ENCODE measurements at regions not wholly inside any gene's neighbourhood (a gene's known extent, or its start where the extent isn't known, plus 50 kb on each side); places are given as distances from the start of the nearest gene placed in this dataset.

- TF ChIP-seq CTCF (IDR thresholded peaks at IDR 0.05) (no peak), POLR2A (IDR thresholded peaks at IDR 0.05) (no peak)
These were observed 354.5 kb upstream of the FTMT start for GRCh38 chr5:121497176-121497575.

Data from Peyer's patch (tissue), 4 donors.